ENCODE measurements at regions not wholly inside any gene's neighbourhood (a gene's known extent, or its start where the extent isn't known, plus 50 kb on each side); places are given as distances from the start of the nearest gene placed in this dataset.

- no peak for ATAC-seq
- Histone ChIP-seq H3K27ac (ENCODE audit: control insufficient read depth, insufficient read depth) (no peak overlapping the region), H3K4me3 (no peak overlapping the region), H3K79me2 (ENCODE audit: control insufficient read depth, insufficient read depth, low read length) (no peaks in the 10 kb centered on the region), H3K9me3 (replicated peaks; ENCODE audit: control insufficient read depth, insufficient read depth, low read length) (no peaks in the 10 kb centered on the region), H3K4me2 (ENCODE audit: control insufficient read depth, insufficient read depth) (no peak overlapping the region), H3K36me3 (ENCODE audit: control insufficient read depth in 2 of 2, insufficient read depth in 2 of 2, low read length in 1 of 2) (no peaks in the 10 kb centered on the region), H3K27me3 (replicated peaks in 1 of 2; ENCODE audit: control insufficient read depth in 2 of 2, insufficient read depth in 2 of 2, low read length in 1 of 2) (no peaks in the 10 kb centered on the region), H4K20me1 (ENCODE audit: control insufficient read depth, insufficient read depth) (no peaks in the 10 kb centered on the region), H3K9ac (ENCODE audit: control insufficient read depth, insufficient read depth, low read length) (no peak overlapping the region), H2AFZ (ENCODE audit: control insufficient read depth, low read depth, low read length) (no peak overlapping the region), H3K4me1 (ENCODE audit: control insufficient read depth, insufficient read depth, low read length) (no peaks in the 10 kb centered on the region)
- DNase-seq (ENCODE audit: low read depth, low spot score), result no peak
- intact Hi-C loops (cut with micrococcal nuclease; ENCODE audit: unreplicated experiment), result no loop called here
- ChIA-PET SMC1A (ENCODE audit: uncharacterized antibody, unreplicated experiment) (interaction anchor here (1.0 kb wide), 1 partner anchor 23 kb away, joined by 3 read pairs; no protein-coding TSS in a partner anchor), CTCF (interaction anchor here (0.6 to 0.9 kb wide), 2 partner anchors 15 to 71 kb away, joined by 3 read pairs; no protein-coding TSS in a partner anchor), RAD21 (ENCODE audit: unreplicated experiment) (no interaction called here), POLR2A (no interaction called here)
- no peak for FAIRE-seq
- TF ChIP-seq, protein P1, sequence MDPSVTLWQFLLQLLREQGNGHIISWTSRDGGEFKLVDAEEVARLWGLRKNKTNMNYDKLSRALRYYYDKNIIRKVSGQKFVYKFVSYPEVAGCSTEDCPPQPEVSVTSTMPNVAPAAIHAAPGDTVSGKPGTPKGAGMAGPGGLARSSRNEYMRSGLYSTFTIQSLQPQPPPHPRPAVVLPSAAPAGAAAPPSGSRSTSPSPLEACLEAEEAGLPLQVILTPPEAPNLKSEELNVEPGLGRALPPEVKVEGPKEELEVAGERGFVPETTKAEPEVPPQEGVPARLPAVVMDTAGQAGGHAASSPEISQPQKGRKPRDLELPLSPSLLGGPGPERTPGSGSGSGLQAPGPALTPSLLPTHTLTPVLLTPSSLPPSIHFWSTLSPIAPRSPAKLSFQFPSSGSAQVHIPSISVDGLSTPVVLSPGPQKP (IDR thresholded peaks at IDR 0.05; ENCODE audit: low read depth, low read length), result no peak
- TF ChIP-seq, protein P2, sequence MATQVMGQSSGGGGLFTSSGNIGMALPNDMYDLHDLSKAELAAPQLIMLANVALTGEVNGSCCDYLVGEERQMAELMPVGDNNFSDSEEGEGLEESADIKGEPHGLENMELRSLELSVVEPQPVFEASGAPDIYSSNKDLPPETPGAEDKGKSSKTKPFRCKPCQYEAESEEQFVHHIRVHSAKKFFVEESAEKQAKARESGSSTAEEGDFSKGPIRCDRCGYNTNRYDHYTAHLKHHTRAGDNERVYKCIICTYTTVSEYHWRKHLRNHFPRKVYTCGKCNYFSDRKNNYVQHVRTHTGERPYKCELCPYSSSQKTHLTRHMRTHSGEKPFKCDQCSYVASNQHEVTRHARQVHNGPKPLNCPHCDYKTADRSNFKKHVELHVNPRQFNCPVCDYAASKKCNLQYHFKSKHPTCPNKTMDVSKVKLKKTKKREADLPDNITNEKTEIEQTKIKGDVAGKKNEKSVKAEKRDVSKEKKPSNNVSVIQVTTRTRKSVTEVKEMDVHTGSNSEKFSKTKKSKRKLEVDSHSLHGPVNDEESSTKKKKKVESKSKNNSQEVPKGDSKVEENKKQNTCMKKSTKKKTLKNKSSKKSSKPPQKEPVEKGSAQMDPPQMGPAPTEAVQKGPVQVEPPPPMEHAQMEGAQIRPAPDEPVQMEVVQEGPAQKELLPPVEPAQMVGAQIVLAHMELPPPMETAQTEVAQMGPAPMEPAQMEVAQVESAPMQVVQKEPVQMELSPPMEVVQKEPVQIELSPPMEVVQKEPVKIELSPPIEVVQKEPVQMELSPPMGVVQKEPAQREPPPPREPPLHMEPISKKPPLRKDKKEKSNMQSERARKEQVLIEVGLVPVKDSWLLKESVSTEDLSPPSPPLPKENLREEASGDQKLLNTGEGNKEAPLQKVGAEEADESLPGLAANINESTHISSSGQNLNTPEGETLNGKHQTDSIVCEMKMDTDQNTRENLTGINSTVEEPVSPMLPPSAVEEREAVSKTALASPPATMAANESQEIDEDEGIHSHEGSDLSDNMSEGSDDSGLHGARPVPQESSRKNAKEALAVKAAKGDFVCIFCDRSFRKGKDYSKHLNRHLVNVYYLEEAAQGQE (IDR thresholded peaks at IDR 0.05; ENCODE audit: low read depth, low read length), result no peak
- no peak for TF ChIP-seq PKNOX1 (IDR thresholded peaks at IDR 0.05)
- TF ChIP-seq CHD4 (IDR thresholded peaks at IDR 0.05), result no peak
- TF ChIP-seq FOXM1 (IDR thresholded peaks at IDR 0.05; ENCODE audit: low read depth, low read length), result no peak
- TF ChIP-seq MTA2 (IDR thresholded peaks at IDR 0.05; ENCODE audit: low read depth), result no peak
- BruUV-seq (replicated peaks), result no TSS peak
- in situ Hi-C loops (cut with MboI), result no loop called here
- WGBS (ENCODE audit: insufficient coverage, insufficient replicate concordance, low lambda C conversion rate, missing lambda C conversion rate), result 9% methylated on average over 2 of the region's 2 CpGs
These were observed 336.6 kb upstream of the KIAA1217 start for GRCh38 chr10:23872290-23872689.

Measured in GM12878 (cell line).